Hematopoietic multipotent progenitor cell treated with erythropoietin and hydrocortisone succinate and interleukin-3 and kit ligand, for 15 days (in vitro differentiated cells): ENCODE measurements at regions not wholly inside any gene's neighbourhood (a gene's known extent, or its start where the extent isn't known, plus 50 kb on each side); places are given as distances from the start of the nearest gene placed in this dataset.
"Not testable (repeated sequence)": the region's sequence is repeated elsewhere in the genome, so short reads cannot be mapped to it uniquely, and the experiment has no call there.

ENCODE experiments used
- DNase-seq: peaks from one replicate; pipeline ENCODE4 v3.0.0-alpha.2; 2015; ENCODE audit warnings: low spot score

DNA sequence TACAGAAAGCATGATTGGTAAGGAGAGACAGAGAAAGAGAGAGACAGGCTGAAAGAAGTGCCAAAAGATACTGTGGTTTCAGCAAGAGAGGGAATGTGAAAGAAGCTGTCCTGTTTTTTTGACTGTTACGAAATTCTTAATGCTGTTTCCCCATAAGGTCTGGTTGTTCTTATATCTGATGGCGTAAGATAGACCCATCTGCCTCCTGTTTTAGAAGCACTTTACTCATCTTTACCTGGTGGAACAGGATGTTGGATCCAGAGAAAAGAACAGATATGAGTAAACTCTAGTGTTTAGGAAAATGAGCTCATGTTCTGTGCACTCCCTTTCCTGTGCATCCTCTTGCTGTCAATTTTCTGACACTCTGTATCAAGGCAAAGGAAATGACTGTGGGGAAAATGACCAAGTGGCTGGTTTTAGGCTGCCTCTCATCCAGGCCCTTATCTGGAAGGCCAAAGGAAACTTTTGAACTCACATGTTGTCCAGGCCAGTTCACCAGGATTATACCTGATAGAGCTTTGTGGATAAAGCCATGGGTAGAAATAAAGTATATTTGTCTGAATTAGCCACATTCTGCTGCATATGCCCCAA lies 311.7 kb upstream of the HTR2C start:
- DNase-seq, result no peak

DNA sequence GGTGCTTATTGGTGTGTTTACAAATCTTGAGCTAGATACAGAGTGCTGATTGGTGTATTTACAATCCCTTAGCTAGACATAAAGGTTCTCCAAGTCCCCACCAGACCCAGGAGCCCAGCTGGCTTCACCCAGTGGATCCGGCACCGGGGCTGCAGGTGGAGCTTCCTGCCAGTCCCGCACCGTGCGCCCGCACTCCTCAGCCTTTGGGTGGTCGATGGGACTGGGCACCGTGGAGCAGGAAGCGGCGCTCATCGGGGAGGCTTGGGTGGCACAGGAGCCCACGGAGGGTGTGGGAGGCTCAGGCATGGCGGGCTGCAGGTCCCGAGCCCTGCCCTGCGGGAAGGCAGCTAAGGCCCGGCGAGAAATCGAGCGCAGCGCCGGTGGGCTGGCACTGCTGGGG lies 313.5 kb upstream of the HTR2C start:
- DNase-seq, result not testable (repeated sequence)

DNA sequence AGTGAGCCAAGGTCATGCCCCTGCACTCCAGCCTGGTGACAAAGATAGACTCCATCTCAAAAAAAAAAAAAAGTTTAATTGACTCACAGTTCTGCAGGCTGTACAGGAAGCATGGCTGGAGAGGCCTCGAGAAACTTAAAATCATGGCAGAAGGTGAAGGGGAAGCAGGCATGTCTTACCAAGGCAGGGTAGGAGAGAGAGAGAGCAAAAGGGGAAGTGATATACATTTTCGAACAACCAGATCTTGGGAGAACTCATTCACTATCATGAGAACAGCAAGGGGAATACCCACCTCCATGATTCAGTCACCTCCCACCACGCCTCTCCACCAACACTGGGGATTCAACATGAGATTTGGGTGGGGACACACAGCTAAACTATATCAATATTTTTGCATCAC lies 315.2 kb upstream of the HTR2C start:
- DNase-seq, result no peak

DNA sequence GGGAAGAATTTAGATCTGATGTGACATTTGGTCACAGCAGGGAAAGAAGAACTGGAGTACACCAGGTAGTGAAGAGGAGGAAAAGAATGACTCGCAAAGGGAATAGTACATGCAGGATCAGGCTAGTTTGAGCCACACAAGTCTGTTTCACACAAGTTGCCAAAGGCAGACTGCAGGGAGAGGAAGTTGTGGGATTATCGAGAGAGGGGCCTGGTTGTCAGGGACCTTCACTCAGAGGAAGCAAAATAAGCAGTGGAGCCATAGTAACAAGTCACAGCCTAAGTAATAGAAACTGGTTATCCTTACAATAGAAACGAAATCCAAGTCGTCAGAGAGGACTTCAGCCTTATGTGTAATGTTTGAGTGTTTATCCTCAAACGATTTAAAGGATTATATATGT lies 316.7 kb upstream of the HTR2C start:
- DNase-seq, result no peak

DNA sequence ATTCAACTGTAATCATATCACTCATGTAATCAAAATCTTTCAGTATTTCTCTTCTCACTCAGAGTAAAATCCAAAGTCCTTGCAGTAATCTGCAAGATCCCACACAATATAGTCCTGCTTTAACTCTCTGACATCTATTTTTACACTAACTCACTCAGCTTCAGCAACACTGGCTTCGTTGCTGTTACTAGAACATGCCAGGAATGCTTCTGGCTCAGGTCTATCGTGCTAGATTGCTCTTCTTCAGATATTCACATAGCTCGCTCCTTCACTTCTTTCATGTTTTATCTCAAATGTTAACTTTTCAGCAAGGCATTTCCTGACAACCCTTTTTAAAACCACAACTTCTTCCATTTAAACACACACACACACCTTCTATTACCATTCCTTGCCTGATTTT lies 331.7 kb upstream of the HTR2C start:
- DNase-seq, result no peak

DNA sequence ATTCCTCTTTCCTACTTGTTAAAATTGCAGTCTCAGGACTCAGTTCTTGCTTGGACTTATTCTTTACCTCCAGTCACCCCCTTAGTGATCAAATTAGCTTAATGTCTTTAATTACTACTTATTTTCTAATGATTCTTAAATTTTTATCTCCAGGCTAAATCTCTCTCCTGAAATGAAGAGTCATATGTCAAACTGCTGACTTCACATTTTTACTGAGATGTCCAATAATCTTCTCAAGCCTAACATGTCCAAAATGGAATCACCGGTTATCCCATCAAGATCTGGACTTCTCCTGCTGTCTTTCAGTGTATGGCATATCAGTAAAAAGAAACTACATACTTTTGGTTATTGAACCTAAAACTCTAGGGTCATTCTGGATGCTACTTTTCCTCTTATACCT lies 332.3 kb upstream of the HTR2C start:
- DNase-seq, result no peak

DNA sequence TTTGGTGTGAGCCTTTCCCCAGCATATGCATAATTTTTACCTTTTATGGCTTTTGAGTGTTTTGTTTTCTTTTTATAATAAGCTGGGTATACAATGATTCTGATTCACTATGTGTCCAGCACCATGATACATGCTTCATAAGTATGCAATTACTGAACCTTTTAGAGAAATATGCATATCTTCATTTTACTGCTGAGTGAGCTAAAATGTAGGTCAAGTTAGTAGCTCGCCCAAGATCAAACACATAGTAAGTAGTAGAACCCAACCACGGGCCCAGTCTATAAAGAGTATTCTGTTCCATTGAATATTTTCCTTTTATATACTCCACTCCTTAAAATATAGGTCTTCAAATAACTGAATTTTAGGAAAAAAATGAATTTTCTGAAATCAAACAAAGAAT lies 362.4 kb upstream of the HTR2C start:
- no peak for DNase-seq

DNA sequence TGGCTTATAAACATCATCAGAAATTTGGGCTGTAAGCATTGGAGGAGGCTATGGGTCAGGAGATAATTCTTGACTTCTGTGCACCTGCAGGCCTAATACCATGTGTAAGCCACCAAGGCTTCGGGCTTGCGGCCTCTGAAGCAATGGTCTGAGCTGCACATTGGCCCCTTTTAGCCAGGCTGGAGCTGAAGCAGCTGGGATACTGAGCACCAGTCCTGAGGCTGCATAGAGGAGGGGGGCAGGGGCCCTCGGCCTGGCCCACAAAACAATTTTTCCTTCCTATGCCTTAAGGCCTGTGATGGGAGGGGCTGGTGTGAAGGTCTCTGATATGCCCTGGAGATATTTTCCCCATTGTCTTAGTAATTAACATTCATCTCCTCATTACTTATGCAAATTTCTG lies 373.0 kb upstream of the HTR2C start:
- no peak for DNase-seq

DNA sequence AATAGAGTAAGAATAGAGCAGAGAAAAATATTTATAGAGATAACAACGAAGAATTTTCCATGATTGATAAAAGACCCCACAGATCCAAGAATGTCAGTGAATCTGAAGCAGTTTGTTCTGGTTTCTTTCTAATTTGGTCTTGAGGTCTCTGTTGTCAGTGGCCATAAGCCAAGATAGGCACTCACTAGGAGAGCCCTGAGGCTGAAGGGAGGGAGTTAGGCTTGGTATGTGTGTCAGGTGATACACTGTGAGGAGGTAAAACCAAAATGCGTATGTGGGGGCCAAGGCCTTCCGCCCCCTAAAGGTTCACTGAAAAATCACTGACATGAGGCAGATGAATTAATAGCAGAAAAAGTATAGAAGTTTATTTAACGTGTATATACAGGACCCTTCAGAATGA lies 382.3 kb upstream of the HTR2C start:
- no peak for DNase-seq

DNA sequence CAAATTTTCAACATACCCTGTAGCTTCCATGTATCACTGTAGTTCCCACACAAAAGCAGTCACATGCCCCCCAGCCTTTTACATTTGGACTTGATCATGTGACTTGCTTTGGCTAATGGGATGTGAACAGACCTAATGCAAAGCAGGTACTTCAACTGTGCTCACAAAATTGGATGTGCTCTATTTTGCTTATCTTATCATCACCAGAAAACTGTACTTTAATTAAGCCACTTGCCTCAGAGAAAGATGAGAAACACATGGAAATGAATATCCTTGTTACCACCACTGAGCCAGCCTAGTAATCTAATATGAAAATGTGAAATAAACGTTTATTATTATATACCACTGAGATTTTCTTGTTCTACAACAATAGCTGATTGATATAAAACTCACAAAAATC lies 402.7 kb upstream of the HTR2C start:
- no peak for DNase-seq

DNA sequence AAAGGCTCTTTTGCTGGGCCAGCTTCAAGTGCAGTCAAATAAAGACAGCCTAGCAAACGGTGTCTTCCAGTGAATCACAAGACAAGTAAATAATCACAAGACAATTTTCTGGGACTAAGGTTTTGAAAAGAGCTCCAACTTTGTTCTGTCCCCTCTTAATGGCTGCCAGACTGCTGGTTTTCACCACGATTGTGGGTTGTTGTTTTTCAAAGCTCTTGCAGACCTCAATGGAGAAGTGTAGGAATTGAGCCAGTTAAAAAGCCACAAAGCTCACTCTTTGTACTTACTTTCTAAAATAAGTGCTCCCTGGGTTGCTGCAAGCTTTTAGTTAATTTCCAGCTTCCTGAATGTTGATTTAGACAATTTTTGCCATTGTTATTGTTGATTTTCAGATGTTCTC lies 405.8 kb upstream of the HTR2C start:
- no peak for DNase-seq

DNA sequence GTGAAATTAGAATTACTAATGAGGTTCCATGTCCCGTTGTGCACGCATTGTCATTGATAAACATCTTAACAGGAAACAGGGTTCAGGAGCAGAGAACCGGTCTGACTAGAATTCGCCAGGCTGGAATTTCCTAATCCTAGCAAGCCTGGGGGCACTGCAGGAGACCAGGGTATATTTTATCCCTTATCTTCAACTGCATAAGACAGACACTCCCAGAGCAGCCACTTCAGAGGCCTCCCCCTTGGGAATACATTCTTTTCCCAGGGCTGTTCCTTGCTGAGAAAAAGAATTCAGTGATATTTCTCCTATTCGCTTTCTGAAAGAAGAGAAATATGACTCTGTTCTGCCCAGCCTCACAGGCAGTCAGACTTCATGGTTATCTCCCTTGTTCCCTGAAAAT lies 416.6 kb upstream of the HTR2C start:
- DNase-seq, result not testable (repeated sequence)

DNA sequence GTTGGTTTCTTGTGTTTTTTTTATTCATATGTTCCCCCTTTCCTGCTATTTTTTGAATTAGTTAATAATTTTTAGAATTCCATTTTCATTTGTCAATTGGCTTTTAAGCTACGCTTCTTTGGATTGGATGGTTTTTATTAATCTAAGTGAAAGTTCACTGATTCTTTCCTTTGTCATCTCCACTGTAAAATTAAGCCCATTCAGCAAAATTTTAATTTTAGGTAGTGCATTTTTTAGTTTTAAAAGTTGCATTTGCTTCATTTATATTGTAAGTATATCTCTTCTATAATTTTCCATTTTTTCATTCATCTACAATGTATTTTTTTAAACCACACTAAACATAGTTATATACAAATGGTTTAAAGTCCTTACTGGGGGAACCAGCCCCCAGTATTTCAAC lies 417.3 kb upstream of the HTR2C start:
- DNase-seq, result no peak

DNA sequence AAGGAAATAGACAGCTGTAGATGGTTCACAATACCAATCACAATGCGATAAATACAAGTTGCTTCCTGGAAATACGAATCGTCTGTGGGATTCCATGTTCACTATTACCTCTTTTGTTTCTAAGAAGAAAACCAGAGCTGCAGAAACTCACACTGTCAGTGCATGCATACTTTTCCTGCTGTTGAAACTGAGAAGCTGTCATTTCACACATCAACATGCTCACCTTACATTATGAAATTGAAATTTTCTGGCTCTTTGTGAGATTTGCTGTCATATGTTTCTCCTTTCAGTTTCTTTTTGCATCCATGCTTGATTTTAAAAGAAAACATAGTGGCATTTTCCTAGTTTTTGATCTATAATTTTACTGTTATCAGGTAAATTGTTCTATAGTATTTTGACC lies 418.3 kb upstream of the HTR2C start:
- no peak for DNase-seq

DNA sequence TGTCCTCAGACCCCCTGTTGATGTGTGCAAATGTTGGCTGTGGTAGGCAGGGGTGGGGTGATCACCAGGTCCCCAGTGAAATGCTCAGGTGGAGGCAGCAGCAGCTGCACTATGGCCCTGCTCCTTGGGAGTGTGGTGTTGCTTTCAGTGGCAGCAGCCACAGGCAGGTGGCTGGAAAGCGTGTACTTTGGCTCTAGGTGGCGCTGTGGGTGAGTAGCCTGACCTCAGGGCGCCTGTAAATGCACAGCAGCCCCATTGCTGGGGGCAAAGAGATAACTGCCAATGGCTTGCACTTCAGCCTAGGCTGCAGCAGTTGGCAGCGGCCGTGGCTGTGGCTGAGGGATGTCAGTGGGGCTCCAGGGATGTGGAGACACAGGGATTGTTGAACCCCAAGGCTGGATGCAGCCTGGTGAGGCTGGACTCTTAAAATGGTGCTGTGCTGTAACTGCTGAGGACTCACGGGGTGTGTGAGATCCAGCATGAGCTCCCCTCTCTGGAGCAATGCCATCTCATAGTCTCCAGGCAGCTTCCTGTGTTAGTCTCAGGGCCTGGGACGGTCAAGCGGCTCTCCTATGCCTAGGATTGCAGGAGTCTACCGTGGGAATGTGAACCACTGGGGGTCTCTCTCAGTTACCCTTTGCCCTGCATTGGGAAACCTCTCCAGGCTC lies 421.7 kb upstream of the HTR2C start:
- no peak for DNase-seq

DNA sequence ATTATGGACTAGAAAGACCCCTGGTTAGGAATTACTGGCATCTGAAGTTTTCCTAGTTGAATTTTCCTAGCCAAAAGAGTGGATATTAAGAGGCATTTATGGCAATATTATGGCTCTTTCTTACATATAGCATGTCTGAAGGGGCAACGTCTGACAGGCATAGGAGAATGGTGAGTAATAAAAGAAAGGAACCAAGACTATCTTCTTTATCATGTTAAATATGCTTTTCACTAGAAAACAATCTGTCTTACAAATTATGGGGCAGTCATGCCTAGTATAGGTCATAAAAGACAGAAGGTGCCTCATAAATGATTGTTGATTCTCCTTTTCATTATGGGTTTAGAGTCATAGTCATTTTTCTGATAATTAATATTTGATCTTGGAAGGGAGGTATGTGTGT lies 431.1 kb upstream of the HTR2C start:
- no peak for DNase-seq

DNA sequence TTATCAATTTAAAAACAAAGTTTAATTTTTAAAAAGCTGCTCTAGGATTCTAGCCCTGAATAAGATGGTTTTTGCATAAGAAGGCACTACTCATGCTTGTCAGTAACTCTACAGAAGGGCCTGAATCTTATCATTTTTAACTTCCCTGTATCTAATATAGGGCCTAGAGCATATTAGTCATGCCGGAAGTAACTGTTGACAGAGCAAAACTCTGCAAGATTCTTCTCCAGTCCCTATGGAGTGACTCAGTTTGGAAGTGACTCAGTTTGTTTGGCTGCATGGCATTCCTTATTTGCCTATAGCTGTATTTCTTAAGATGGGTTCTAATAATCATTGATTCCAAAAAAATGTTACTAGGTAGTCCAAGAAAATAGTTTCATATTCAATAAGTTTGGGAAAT lies 431.8 kb upstream of the HTR2C start:
- no peak for DNase-seq

DNA sequence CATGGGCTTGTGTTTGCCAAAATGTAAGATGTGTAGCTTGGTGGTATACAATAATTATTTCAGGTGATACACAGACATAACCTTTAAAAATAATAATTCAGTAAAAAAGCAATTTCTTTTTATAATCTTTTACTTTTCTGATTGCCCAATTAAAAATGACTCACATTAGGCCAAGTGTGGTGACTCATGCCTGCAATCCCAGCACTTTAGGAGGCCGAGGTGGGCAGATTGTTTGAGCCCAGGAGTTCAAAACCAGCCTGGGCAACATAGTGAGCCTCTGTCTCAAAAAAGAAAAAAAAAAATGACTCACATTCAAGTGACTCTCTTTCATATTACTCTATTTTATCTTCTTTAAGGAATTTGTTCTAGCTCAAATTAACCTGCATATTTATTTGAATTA lies 449.4 kb upstream of the HTR2C start:
- no peak for DNase-seq

DNA sequence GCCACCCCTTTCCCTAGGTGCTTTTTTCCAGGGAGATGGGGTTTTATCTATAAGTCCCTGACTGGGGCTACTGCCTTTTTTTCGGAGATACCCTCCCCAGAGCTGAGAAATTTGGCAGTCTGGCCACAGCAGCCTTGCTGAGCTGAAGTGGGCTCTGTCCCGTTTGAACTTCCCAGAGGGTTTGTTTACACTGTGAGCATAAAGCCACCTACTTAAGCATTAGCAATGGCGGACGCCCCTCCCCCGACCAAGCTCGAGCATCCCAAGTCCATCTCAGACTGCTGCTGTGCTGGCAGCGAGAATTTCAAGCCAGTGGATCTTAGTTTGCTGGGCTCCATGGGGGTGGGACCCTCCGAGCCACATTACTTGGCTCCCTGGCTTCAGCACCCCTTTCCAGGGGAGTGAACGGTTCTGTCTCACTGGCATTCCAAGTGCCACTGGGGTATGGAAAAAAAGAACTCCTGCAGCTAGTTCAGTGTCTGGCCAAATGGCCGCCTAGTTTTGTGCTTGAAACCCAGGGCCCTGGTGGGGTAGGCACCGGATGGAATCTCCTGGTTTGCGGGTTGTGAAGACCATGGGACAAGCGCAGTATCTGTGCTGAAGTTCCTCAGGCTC lies 456.4 kb upstream of the HTR2C start:
- no peak for DNase-seq

DNA sequence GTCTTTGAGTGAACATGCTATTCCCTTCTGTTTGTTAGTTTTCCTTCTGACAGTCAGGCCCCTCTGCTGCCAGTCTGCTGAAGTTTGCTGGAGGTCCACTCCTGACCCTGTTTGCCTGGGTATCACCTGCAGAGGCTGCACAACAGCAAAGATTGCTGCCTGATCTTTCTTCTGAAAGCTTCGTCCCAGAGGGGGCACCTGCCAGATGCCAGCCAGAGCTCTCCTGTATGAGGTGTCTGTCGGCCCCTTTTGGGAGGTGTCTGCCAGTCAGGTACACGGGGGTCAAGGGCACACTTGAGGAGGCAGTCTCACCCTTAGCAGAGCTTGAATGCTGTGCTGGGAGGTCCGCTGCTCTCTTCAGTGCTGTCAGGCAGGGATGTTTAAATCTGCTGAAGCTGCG lies 456.9 kb upstream of the HTR2C start:
- no peak for DNase-seq

DNA sequence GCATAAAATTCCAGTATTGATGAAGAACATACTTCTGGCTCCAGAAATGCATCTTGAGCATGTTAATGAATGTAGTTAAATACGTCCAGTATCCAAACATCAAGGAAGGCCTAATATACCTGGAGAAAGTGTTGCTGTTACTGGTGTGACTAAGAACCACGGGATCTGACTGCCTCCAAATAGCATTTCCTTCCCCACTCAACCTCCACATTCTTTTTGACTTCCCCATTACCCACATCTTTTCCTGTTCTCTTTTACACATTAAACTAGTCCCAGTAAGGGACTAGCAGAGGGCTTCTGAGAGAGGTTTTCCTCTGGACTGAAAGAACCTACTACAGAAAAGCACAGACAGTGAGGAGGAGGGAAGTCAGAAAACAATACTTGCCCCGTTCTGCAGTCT lies 482.8 kb upstream of the HTR2C start:
- no peak for DNase-seq

DNA sequence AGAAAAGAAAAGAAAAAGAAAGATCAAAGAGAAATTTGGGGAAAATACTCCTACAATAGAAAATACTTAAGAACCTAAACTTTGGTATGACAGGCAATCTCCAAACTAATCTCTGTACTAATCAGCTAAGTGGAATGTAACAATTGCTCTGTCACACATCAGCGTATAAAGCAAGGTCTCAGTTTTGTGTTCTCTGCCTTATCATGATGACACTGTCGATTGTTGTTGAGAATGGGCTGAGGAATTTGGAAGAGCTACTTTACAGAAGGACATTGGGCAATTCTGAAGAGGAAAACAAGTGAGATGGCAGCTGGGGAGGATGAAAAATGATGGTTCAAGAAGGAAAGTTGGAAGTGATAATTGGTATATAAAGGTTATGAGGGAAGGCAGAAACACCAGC lies 486.0 kb upstream of the HTR2C start:
- DNase-seq, result no peak

DNA sequence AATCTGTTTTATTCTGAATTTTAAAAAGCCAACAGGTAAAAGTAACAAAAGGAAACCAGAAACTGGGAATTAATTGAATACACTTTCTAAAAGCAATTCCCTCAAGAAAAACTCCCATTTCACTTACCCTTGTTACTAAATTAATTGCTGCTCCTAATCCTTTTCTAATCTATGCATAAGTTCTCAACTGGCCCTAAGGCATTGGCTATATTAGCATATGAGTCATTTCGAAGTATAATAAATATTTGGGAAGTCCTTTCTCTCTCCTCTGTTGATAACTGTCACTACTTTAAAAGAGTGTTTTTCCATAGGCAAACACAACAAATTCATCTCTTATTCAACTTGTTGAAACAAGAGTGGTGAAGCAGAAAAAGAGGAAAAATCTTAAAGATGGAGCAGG lies 486.5 kb upstream of the HTR2C start:
- DNase-seq, result no peak

DNA sequence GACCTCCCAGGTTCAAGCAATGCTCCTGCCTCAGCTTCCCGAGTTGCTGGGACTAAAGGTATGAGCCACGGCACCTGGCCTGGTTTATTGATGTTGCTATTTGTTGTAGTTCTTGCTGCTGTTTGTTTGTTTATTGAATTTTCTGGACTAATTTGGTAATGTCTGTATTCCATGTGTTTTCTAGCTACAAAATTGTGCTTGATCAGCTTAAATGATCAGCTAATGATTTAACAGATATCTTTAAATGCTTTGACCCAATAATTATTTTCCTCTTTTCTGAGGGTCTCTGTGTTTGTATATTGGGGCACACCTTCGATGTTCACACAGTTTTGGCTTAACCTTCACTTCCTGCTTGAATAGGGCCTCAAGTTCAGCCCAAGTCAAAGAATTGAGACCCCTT lies 488.1 kb upstream of the HTR2C start:
- DNase-seq, result no peak
